Astrocyte of the cerebellum (primary cell): ENCODE measurements at regions not wholly inside any gene's neighbourhood (a gene's known extent, or its start where the extent isn't known, plus 50 kb on each side); places are given as distances from the start of the nearest gene placed in this dataset.

ENCODE experiments used
- DNase-seq: peaks from one replicate; pipeline ENCODE4 v3.0.0-alpha.2; 2011; ENCODE audit warnings: low read depth
- H3K4me3 ChIP-seq: 2 replicates; pipeline ENCODE4 v1.5.1; 2011; ENCODE audit warnings: mild to moderate bottlenecking, low read depth, low read length, moderate library complexity
- in situ Hi-C: cut with HindIII; loops from 2 replicates; pipeline ENCODE4 v1.10.0; 2017; ENCODE audit warnings: low sequenced_read_pairs
- TF ChIP-seq, protein P1 (sequence below): IDR thresholded peaks from 2 replicates; pipeline ENCODE4 v1.5.1; 2012; ENCODE audit warnings: low read length, low read depth, moderate library complexity, mild to moderate bottlenecking; ENCODE audit errors: missing control alignments

DNA sequence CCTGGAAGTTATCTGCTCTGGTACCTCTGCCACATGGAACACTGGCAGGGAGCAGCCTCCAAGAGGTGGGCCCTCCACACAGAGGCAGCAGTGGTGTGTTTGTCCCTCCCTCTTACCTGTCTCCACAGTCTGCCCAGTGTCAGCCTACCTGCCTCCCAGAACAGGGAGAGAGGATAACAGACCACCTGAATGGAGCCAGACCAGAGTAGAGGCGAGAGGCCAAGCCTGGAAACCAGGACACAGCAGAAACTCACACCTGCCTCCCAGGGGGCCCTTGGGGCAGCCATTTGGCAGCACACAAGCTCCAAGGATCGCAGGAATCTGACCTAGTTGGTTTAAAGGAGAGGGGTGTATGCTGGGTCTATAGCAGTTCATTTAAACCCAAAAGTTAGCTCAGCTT is 100.2 kb upstream of the ZNF366 start:
- in situ Hi-C loops = no loop called here
- TF ChIP-seq, protein P1, sequence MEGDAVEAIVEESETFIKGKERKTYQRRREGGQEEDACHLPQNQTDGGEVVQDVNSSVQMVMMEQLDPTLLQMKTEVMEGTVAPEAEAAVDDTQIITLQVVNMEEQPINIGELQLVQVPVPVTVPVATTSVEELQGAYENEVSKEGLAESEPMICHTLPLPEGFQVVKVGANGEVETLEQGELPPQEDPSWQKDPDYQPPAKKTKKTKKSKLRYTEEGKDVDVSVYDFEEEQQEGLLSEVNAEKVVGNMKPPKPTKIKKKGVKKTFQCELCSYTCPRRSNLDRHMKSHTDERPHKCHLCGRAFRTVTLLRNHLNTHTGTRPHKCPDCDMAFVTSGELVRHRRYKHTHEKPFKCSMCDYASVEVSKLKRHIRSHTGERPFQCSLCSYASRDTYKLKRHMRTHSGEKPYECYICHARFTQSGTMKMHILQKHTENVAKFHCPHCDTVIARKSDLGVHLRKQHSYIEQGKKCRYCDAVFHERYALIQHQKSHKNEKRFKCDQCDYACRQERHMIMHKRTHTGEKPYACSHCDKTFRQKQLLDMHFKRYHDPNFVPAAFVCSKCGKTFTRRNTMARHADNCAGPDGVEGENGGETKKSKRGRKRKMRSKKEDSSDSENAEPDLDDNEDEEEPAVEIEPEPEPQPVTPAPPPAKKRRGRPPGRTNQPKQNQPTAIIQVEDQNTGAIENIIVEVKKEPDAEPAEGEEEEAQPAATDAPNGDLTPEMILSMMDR = no peak
- H3K4me3 ChIP-seq = no peak overlapping the region
- DNase-seq = no peak

DNA sequence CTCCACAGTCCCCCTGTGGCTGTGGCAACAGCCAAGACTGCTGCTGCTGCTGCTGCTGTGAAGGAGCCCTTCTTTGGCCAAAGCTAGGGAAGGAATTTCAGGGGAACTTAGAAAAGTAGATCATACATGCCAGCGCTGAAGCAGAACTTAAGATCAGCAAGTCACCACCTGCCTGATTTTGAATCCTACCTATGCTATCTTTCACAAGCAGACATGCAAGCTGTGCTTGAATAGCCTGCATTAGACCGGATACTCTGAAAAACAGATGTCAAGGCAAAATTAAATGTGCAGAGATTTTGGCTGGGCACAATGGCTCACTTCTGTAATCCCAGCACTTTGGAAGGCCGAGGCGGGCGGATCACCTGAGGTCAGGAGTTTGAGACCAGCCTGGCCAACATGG is 99.3 kb upstream of the ZNF366 start:
- in situ Hi-C loops = no loop called here
- H3K4me3 ChIP-seq = no peak overlapping the region
- no peak for DNase-seq
- TF ChIP-seq, protein P1 = no peak

DNA sequence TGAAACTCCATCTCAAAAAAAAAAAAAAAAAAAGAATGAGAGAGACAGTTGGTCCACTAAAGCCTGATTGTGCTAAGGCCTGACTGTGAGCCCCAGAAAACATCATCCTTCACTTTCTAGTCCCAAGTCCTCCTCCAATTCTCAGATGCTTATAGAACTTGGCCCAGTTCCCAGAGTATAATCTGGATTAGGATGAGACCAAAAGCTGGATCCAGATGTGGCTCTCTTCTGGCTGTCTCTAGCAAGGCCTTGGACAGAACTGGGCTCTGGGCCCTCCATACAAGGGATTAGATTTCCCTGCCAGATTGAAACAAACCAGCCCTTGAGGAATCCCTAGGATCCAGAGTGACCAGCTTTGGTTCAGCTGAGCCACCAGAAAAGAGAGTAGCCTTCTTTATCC is 98.4 kb upstream of the ZNF366 start:
- in situ Hi-C loops = no loop called here
- no peak overlapping the region for H3K4me3 ChIP-seq
- TF ChIP-seq, protein P1 = no peak
- DNase-seq = no peak

DNA sequence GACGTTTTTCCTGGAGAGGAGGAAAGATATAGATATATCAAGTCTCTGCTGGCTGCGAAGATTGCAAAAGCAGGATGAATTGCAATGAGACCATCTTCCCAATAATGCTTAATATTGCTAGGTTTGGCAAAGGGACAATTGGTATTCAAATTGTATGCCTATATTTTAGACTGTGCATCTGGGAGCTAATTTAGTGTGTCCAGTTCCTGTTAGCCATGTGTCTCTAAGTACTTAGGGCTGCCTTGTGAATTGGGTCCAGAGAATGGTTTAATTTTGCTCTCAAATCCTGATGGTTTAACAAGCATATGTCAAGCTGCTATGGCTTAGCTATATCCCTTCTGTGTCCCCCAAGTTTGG is 97.6 kb upstream of the ZNF366 start:
- no peak overlapping the region for H3K4me3 ChIP-seq
- no peak for DNase-seq
- TF ChIP-seq, protein P1 = no peak
- in situ Hi-C loops = no loop called here

DNA sequence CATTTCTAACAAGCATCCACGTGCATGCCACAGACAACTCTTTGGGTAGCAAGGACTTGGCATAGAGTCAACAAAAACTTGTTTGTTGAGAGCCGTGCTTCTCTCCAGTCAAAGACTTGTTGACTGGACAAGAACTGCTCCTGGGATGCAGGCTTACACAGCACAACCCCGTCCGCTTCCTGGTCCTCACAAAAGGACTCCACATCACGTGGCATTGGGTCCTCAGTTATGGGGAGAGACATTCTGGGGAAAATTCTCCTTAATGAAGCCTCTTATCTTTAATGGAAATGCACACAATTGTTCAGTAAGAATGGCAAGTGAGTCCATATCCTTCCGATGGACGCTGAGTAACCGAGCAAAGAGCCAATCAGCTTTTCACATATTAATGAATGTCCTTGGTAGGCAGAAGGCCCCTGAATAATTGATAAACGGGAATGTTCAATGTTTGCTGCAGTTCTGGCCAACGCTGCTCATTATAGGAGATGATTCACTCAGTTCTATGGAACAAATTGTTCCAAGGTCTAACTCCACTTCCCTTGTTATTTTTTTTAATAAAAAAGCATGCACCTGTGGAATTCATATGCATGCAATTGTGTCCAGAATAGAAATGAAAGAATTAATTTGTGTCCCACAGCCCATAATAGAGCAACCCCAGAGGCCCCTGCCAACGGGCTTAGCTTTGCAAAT is 97.0 kb upstream of the ZNF366 start:
- in situ Hi-C loops = no loop called here
- DNase-seq = no peak
- no peak overlapping the region for H3K4me3 ChIP-seq
- TF ChIP-seq, protein P1 = no peak

- TF ChIP-seq, protein P1 = no peak
- no peak for DNase-seq
- in situ Hi-C loops = no loop called here
- H3K4me3 ChIP-seq = no peak overlapping the region
Observed at GRCh38 chr5:72602696-72603685, 95.8 kb upstream of the ZNF366 start.
